ENCODE measurements at regions not wholly inside any gene's neighbourhood (a gene's known extent, or its start where the extent isn't known, plus 50 kb on each side); places are given as distances from the start of the nearest gene placed in this dataset.

DNA sequence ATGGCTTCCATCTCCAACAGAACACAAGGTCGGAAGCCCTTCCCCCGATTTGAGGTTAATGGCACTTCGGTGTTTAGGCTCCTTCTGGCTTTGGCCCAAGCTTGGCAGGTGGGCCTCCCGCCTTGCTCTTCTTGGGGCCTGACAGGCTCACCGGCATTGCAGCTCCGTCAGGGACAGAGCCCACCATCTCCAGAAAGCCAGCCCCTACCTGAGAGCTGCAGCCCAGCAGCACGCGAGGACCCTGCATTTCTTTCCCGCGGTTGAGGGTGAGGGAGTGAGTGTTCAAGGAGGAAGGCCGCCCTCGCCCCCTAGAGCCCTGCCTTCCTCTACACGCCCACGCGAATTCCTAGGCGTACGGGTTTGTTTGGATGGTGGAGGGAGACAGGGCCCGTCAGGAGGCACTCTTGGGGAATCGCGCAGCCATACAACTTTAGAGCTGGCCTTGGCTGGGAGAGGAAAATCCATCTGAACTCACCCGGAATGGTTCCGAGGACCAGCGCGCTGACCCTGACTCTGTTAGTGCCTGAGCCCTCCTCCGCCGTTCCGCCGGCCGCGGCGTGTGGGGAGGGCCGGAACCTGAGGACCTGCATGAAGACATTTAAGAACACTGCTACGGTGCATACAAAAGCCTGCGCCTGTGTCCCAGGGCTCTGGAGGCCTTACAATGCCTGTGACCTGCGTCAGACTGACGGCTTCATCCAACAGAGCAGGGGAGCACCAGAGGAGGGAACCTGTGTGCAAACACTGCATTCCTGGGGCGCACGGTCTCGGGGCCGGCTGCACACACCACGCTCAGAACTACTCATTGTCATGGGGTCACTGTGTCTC lies 73.8 kb downstream of the MRPL36 start:
- no peak overlapping the region for H3K4me3 ChIP-seq (ENCODE audit: low read length)
- no peak for DNase-seq (ENCODE audit: low read depth)
- TF ChIP-seq, protein P1, sequence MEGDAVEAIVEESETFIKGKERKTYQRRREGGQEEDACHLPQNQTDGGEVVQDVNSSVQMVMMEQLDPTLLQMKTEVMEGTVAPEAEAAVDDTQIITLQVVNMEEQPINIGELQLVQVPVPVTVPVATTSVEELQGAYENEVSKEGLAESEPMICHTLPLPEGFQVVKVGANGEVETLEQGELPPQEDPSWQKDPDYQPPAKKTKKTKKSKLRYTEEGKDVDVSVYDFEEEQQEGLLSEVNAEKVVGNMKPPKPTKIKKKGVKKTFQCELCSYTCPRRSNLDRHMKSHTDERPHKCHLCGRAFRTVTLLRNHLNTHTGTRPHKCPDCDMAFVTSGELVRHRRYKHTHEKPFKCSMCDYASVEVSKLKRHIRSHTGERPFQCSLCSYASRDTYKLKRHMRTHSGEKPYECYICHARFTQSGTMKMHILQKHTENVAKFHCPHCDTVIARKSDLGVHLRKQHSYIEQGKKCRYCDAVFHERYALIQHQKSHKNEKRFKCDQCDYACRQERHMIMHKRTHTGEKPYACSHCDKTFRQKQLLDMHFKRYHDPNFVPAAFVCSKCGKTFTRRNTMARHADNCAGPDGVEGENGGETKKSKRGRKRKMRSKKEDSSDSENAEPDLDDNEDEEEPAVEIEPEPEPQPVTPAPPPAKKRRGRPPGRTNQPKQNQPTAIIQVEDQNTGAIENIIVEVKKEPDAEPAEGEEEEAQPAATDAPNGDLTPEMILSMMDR (conservative IDR thresholded peaks at IDR 0.05; ENCODE audit: low read length), result no peak

DNA sequence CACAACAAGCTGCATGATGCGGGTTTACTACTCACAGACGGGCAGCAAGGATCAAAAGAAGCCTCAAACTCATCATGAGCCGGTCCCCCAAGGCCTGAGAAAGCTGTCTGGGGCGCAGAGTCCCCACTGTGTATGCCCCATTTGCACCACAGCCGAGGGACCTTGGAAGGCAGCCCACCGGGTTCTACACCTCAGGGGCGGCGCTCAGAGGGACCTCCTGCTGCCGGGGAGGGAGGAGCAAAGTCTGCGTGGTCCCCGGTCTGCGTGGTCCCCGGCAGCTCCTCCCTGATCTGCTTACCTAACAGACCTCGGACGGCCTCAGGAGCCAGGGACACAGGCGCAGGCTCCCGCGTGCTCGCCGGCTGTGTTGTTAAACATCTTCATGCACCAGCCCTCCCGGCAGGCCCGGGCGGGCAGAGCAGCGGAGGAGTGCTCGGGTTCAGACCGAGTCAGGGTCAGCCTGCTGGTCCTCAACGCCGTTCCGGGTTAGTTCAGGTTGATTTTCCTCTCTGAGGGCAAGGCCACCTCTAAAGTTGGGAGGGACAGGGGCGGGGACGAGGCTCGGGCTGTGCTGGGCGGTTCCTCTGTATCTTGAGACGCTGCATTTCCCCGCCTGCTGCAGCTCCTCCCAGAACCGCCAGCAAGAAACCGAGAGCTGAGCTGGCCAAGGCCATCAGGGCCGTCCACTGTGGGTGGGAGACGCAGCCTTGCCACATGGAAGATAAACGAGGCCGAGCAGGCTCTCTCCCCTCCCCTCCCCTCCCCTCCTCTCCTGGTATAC lies 74.6 kb downstream of the MRPL36 start:
- no peak overlapping the region for H3K4me3 ChIP-seq (ENCODE audit: low read length)
- DNase-seq (ENCODE audit: low read depth), result no peak

DNA sequence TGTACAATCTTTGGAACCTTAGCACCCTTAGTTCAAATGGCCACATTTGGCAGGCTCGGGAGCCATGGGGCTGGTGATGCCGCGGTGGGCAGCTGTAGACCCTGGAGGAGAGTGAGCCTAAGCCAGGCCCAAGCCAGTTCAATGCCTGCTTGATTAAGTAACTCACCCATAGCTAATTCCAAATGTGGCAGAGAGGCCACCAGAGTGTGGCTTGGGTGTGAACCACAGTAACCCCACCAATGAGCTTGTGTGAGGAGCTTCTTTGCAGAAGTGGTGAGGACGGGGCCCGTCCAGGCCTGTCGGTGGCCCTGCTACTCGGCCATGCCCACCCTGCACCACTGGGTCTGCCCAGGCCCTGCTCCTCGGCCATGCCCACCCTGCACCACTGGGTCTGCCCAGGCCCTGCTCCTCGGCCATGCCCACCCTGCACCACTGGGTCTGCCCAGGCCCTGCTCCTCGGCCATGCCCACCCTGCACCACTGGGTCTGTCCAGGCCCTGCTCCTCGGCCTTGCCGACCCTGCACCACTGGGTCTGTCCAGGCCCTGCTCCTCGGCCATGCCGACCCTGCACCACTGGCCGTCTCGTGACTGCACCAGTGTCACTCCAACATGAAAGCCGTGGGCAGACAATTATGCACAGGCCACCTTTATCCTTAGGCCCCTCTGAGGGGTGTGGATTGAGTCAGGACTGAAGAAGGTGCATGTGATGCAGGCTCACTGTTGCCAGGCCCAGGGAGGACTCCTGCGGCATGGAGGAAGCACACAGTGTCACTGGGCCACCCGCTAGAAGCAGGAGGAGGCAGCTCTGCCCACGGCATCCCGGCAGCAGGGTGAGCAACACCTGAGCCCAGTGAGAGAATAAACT lies 75.4 kb downstream of the MRPL36 start:
- DNase-seq (ENCODE audit: low read depth), result no peak
- H3K4me3 ChIP-seq (ENCODE audit: low read length), result no peak overlapping the region
- TF ChIP-seq, protein P1 (conservative IDR thresholded peaks at IDR 0.05; ENCODE audit: low read length), result no peak

More for the DNA sequence above, 74.6 kb downstream of the MRPL36 start:
- TF ChIP-seq, protein P1 (conservative IDR thresholded peaks at IDR 0.05; ENCODE audit: low read length), result no peak

DNA sequence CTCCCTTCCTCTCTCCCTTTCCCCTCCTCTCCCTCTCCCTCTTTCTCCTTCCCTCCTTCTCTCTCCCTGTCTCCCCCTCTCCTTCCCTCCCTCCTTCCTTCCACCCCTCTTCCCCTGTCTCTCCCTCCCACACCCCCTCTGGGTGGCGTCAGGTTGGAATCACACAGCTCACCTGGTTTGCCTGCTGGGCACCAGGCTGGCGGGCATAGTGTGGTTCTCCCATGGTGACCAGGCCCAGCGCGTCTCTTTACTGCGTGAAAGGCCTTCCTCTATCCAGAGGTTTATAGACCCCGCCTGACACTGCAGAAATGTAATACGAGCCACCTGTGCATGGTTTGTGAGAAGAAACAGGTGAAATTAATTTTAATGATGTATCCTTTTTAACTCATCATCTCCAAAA lies 76.2 kb downstream of the MRPL36 start:
- no peak overlapping the region for H3K4me3 ChIP-seq (ENCODE audit: low read length)
- no peak for DNase-seq (ENCODE audit: low read depth)
- TF ChIP-seq, protein P1 (conservative IDR thresholded peaks at IDR 0.05; ENCODE audit: low read length), result no peak

DNA sequence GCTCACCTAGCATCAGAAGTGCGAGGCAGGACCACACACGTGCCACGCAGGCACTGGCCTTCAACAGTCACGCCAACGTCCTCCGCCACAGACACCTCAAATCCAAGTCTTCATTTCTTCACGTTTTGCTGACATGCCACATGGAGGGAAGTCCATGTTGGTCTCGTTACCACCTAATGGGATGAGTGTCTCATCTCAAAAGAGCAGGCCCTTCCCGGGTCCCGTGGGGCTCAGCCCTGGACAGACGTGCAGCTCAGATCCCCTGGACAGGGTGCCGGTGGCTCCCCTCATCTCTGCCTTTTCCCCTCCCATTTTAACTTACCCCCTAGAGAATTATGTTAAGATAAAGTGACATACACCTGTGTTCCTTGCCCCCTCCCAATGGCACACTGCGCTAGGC lies 76.8 kb downstream of the MRPL36 start:
- no peak for DNase-seq (ENCODE audit: low read depth)
- TF ChIP-seq, protein P1 (conservative IDR thresholded peaks at IDR 0.05; ENCODE audit: low read length), result no peak
- no peak overlapping the region for H3K4me3 ChIP-seq (ENCODE audit: low read length)

DNA sequence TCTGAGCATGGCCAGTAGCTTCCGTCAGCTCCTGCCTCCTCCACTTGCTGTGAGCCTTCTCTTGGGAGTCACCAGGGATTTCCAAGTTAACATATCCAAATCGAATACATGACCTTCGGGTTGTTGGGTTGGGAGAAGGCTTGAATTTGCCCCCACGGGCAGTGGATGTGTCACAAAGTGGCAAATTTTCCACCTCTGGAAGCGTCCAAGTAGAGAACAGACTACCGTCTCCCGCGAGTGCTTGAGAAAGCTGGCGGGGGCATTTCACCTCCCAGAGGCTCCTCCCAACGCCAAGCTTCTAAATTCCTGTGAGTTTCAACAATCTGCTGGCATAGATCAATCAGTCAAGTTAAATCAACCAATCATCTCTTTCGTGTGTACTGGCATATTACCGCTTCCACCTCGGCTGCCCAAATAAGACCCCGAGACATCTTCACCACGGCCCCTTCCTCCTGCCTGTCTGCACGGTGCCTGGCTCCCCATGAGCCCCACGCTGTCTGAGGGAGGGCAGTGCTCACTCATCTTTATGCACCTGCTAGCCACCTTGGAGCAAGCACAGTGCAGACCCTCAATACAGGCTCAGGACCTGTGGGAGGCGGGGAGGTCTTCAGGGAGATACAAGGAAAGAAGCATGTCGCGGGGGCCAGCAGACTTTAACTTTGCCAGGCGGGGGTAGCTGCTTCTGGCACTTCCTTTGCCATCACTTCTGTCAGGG lies 79.1 kb downstream of the MRPL36 start:
- TF ChIP-seq, protein P1 (conservative IDR thresholded peaks at IDR 0.05; ENCODE audit: low read length), result no peak
- H3K4me3 ChIP-seq (ENCODE audit: low read length), result no peak overlapping the region
- DNase-seq (ENCODE audit: low read depth), result no peak

Data from AG10803 (cell line).